ENCODE measurements at regions not wholly inside any gene's neighbourhood (a gene's known extent, or its start where the extent isn't known, plus 50 kb on each side); places are given as distances from the start of the nearest gene placed in this dataset.

DNA sequence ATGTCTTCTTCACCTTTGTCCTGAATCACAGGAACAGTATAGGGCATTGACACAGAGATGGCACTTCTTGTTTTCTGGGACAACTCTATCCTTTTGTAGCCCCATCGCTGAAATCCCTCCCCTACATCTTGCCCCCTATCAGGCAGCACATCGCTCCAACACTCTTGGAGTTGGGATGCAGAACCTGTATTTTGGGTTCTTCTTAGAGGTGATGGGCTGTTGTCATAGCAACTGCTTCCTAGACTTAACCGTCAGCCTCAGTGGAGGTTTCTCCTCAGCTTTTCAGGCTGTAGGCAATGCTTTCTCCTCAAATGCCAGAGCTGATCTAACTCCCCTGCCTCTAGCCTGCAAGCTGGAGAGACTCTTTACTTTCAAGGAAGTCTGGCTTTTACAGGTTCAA, 99.9 kb upstream of the SPRED2 start:
- TF ChIP-seq, protein P1, sequence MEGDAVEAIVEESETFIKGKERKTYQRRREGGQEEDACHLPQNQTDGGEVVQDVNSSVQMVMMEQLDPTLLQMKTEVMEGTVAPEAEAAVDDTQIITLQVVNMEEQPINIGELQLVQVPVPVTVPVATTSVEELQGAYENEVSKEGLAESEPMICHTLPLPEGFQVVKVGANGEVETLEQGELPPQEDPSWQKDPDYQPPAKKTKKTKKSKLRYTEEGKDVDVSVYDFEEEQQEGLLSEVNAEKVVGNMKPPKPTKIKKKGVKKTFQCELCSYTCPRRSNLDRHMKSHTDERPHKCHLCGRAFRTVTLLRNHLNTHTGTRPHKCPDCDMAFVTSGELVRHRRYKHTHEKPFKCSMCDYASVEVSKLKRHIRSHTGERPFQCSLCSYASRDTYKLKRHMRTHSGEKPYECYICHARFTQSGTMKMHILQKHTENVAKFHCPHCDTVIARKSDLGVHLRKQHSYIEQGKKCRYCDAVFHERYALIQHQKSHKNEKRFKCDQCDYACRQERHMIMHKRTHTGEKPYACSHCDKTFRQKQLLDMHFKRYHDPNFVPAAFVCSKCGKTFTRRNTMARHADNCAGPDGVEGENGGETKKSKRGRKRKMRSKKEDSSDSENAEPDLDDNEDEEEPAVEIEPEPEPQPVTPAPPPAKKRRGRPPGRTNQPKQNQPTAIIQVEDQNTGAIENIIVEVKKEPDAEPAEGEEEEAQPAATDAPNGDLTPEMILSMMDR (conservative IDR thresholded peaks at IDR 0.05; ENCODE audit: low read depth, low read length), result no peak
- no peak for TF ChIP-seq RCOR1 (IDR thresholded peaks at IDR 0.05; ENCODE audit: insufficient replicate concordance, low read length)
- TF ChIP-seq POLR2A (IDR thresholded peaks at IDR 0.05; ENCODE audit: low read depth, low read length), result no peak
- no peak for TF ChIP-seq MAFK (IDR thresholded peaks at IDR 0.05; ENCODE audit: low read depth, low read length)
- no peak for TF ChIP-seq CEBPB (IDR thresholded peaks at IDR 0.05; ENCODE audit: low read depth, low read length)
- no peak for TF ChIP-seq BHLHE40 (IDR thresholded peaks at IDR 0.05; ENCODE audit: low read depth, low read length)
- no peak for TF ChIP-seq USF2 (IDR thresholded peaks at IDR 0.05; ENCODE audit: low read depth, low read length)
- TF ChIP-seq RFX5 (IDR thresholded peaks at IDR 0.05; ENCODE audit: low read depth, low read length), result no peak

All from IMR-90 (cell line).